ENCODE measurements at regions not wholly inside any gene's neighbourhood (a gene's known extent, or its start where the extent isn't known, plus 50 kb on each side); places are given as distances from the start of the nearest gene placed in this dataset.

- no peaks in the 10 kb centered on the region for H3K27me3 Mint-ChIP-seq
- H3K36me3 Mint-ChIP-seq (ENCODE audit: low read depth): no peaks in the 10 kb centered on the region
- no peaks in the 10 kb centered on the region for H3K9me3 Mint-ChIP-seq
- H3K27ac Mint-ChIP-seq: no peak overlapping the region
- H3K4me3 Mint-ChIP-seq: no peak overlapping the region
- intact Hi-C loops (cut with micrococcal nuclease): no loop called here
- H3K4me1 Mint-ChIP-seq: no peaks in the 10 kb centered on the region
- DNase-seq: no peak
Measured at GRCh38 chr10:108424656-108425055, 1260.2 kb upstream of the SORCS1 start.

GRCh38 chr10:108422286-108422685 lies 1257.8 kb upstream of the SORCS1 start:
- intact Hi-C loops (cut with micrococcal nuclease): no loop called here
- Mint-ChIP-seq H3K27me3 (no peaks in the 10 kb centered on the region), H3K9me3 (no peaks in the 10 kb centered on the region), H3K4me3 (no peak overlapping the region), H3K36me3 (ENCODE audit: low read depth) (no peaks in the 10 kb centered on the region), H3K4me1 (no peaks in the 10 kb centered on the region), H3K27ac (no peak overlapping the region)
- no peak for DNase-seq

- no peak overlapping the region for H3K4me3 Mint-ChIP-seq
- no peaks in the 10 kb centered on the region for H3K9me3 Mint-ChIP-seq
- H3K27ac Mint-ChIP-seq: no peak overlapping the region
- H3K27me3 Mint-ChIP-seq: no peaks in the 10 kb centered on the region
- intact Hi-C loops (cut with micrococcal nuclease): no loop called here
- H3K36me3 Mint-ChIP-seq (ENCODE audit: low read depth): no peaks in the 10 kb centered on the region
- no peak for DNase-seq
- no peaks in the 10 kb centered on the region for H3K4me1 Mint-ChIP-seq
Measured at GRCh38 chr10:108421266-108421665, 1256.8 kb upstream of the SORCS1 start.

- no peaks in the 10 kb centered on the region for H3K9me3 Mint-ChIP-seq
- no peaks in the 10 kb centered on the region for H3K4me1 Mint-ChIP-seq
- H3K36me3 Mint-ChIP-seq (ENCODE audit: low read depth): no peaks in the 10 kb centered on the region
- no peak overlapping the region for H3K27ac Mint-ChIP-seq
- DNase-seq: no peak
- intact Hi-C loops (cut with micrococcal nuclease): no loop called here
- no peak overlapping the region for H3K4me3 Mint-ChIP-seq
- no peaks in the 10 kb centered on the region for H3K27me3 Mint-ChIP-seq
Measured at GRCh38 chr10:108413954-108414353, 1249.4 kb upstream of the SORCS1 start.

GRCh38 chr10:108412323-108412722 lies 1247.8 kb upstream of the SORCS1 start:
- Mint-ChIP-seq H3K4me1 (no peaks in the 10 kb centered on the region), H3K4me3 (no peak overlapping the region), H3K9me3 (no peaks in the 10 kb centered on the region), H3K27me3 (no peaks in the 10 kb centered on the region), H3K36me3 (ENCODE audit: low read depth) (no peaks in the 10 kb centered on the region), H3K27ac (no peak overlapping the region)
- no peak for DNase-seq
- intact Hi-C loops (cut with micrococcal nuclease): no loop called here

- H3K27ac Mint-ChIP-seq: no peak overlapping the region
- DNase-seq: no peak
- H3K27me3 Mint-ChIP-seq: no peaks in the 10 kb centered on the region
- no peak overlapping the region for H3K4me3 Mint-ChIP-seq
- no peaks in the 10 kb centered on the region for H3K36me3 Mint-ChIP-seq (ENCODE audit: low read depth)
- no peaks in the 10 kb centered on the region for H3K9me3 Mint-ChIP-seq
- H3K4me1 Mint-ChIP-seq: no peaks in the 10 kb centered on the region
- intact Hi-C loops (cut with micrococcal nuclease): no loop called here
Measured at GRCh38 chr10:108411894-108412293, 1247.4 kb upstream of the SORCS1 start.

- intact Hi-C loops (cut with micrococcal nuclease): no loop called here
- no peak for DNase-seq
- H3K4me1 Mint-ChIP-seq: no peaks in the 10 kb centered on the region
- H3K27me3 Mint-ChIP-seq: no peaks in the 10 kb centered on the region
- H3K4me3 Mint-ChIP-seq: no peak overlapping the region
- no peak overlapping the region for H3K27ac Mint-ChIP-seq
- H3K9me3 Mint-ChIP-seq: no peaks in the 10 kb centered on the region
- no peaks in the 10 kb centered on the region for H3K36me3 Mint-ChIP-seq (ENCODE audit: low read depth)
Measured at GRCh38 chr10:108411206-108411605, 1246.7 kb upstream of the SORCS1 start.

GRCh38 chr10:108410236-108410635 lies 1245.7 kb upstream of the SORCS1 start:
- DNase-seq: no peak
- Mint-ChIP-seq H3K9me3 (no peaks in the 10 kb centered on the region), H3K36me3 (ENCODE audit: low read depth) (no peaks in the 10 kb centered on the region), H3K27me3 (no peaks in the 10 kb centered on the region), H3K4me1 (no peaks in the 10 kb centered on the region), H3K4me3 (no peak overlapping the region), H3K27ac (no peak overlapping the region)
- intact Hi-C loops (cut with micrococcal nuclease): no loop called here

GRCh38 chr10:108409306-108409705 lies 1244.8 kb upstream of the SORCS1 start:
- no peak overlapping the region for H3K27ac Mint-ChIP-seq
- H3K36me3 Mint-ChIP-seq (ENCODE audit: low read depth): no peaks in the 10 kb centered on the region
- no peaks in the 10 kb centered on the region for H3K9me3 Mint-ChIP-seq
- H3K27me3 Mint-ChIP-seq: no peaks in the 10 kb centered on the region
- no peak overlapping the region for H3K4me3 Mint-ChIP-seq
- intact Hi-C loops (cut with micrococcal nuclease): no loop called here
- H3K4me1 Mint-ChIP-seq: no peaks in the 10 kb centered on the region
- DNase-seq: no peak

GRCh38 chr10:108404155-108404554 lies 1239.6 kb upstream of the SORCS1 start:
- Mint-ChIP-seq H3K27me3 (no peaks in the 10 kb centered on the region), H3K27ac (no peak overlapping the region), H3K4me3 (no peak overlapping the region), H3K4me1 (no peaks in the 10 kb centered on the region), H3K9me3 (no peaks in the 10 kb centered on the region), H3K36me3 (ENCODE audit: low read depth) (no peaks in the 10 kb centered on the region)
- no peak for DNase-seq
- intact Hi-C loops (cut with micrococcal nuclease): no loop called here

GRCh38 chr10:108399465-108399864 lies 1235.0 kb upstream of the SORCS1 start:
- Mint-ChIP-seq H3K36me3 (ENCODE audit: low read depth) (no peaks in the 10 kb centered on the region), H3K27me3 (no peaks in the 10 kb centered on the region), H3K27ac (no peak overlapping the region), H3K4me3 (no peak overlapping the region), H3K4me1 (no peaks in the 10 kb centered on the region), H3K9me3 (no peaks in the 10 kb centered on the region)
- no peak for DNase-seq
- intact Hi-C loops (cut with micrococcal nuclease): no loop called here

- Mint-ChIP-seq H3K36me3 (ENCODE audit: low read depth) (no peaks in the 10 kb centered on the region), H3K4me1 (no peaks in the 10 kb centered on the region), H3K9me3 (no peaks in the 10 kb centered on the region), H3K4me3 (no peak overlapping the region), H3K27ac (no peak overlapping the region), H3K27me3 (no peaks in the 10 kb centered on the region)
- intact Hi-C loops (cut with micrococcal nuclease): no loop called here
- DNase-seq: no peak
Measured at GRCh38 chr10:108393089-108393488, 1228.6 kb upstream of the SORCS1 start.

- intact Hi-C loops (cut with micrococcal nuclease): no loop called here
- H3K27ac Mint-ChIP-seq: no peak overlapping the region
- H3K9me3 Mint-ChIP-seq: no peaks in the 10 kb centered on the region
- no peaks in the 10 kb centered on the region for H3K4me1 Mint-ChIP-seq
- DNase-seq: no peak
- H3K36me3 Mint-ChIP-seq (ENCODE audit: low read depth): no peaks in the 10 kb centered on the region
- no peak overlapping the region for H3K4me3 Mint-ChIP-seq
- no peaks in the 10 kb centered on the region for H3K27me3 Mint-ChIP-seq
Measured at GRCh38 chr10:108392286-108392685, 1227.8 kb upstream of the SORCS1 start.

- H3K4me1 Mint-ChIP-seq: no peaks in the 10 kb centered on the region
- H3K27me3 Mint-ChIP-seq: no peaks in the 10 kb centered on the region
- no peak overlapping the region for H3K4me3 Mint-ChIP-seq
- DNase-seq: no peak
- no peaks in the 10 kb centered on the region for H3K36me3 Mint-ChIP-seq (ENCODE audit: low read depth)
- intact Hi-C loops (cut with micrococcal nuclease): no loop called here
- H3K27ac Mint-ChIP-seq: no peak overlapping the region
- H3K9me3 Mint-ChIP-seq: no peaks in the 10 kb centered on the region
Measured at GRCh38 chr10:108388706-108389105, 1224.2 kb upstream of the SORCS1 start.

- intact Hi-C loops (cut with micrococcal nuclease): no loop called here
- Mint-ChIP-seq H3K4me3 (no peak overlapping the region), H3K36me3 (ENCODE audit: low read depth) (no peaks in the 10 kb centered on the region), H3K27me3 (no peaks in the 10 kb centered on the region), H3K27ac (no peak overlapping the region), H3K4me1 (no peaks in the 10 kb centered on the region), H3K9me3 (no peaks in the 10 kb centered on the region)
- no peak for DNase-seq
Measured at GRCh38 chr10:108385963-108386362, 1221.5 kb upstream of the SORCS1 start.

Data from activated CD4-positive, alpha-beta T cell treated with anti-CD3 and anti-CD28 coated beads, Interleukin-2, amount 10 ng/mL, durations not matched to agents 24 days and 14 days (primary cell).